A549 (cell line): ENCODE measurements at regions not wholly inside any gene's neighbourhood (a gene's known extent, or its start where the extent isn't known, plus 50 kb on each side); places are given as distances from the start of the nearest gene placed in this dataset.
"Not testable (repeated sequence)": the region's sequence is repeated elsewhere in the genome, so short reads cannot be mapped to it uniquely, and the experiment has no call there.

Experiments
- ATAC-seq, 2 experiments: fragments of 200-7000 bp in 1 of 2; fragments of >200 bp in 1 of 2; cut with Nextera tagmentation in 1 of 2; cut with Tn5 transposase in 1 of 2; 3 replicates each; pipeline versions ENCODE4 v1.8.0 to v1.9.1; 2018 to 2020; ENCODE audit warnings: mild to moderate bottlenecking in 1 of 2, moderate library complexity in 1 of 2
- CTCF ChIA-PET: fragments of 300-600 bp; sonication (Branson Sonifier 250); formaldehyde crosslinking; extraction: SDS; loops from one replicate; lab custom pipeline; 2021; ENCODE audit warnings: antibody characterized with exemption, inconsistent platforms; lab: Yijun Ruan, JAX
- POLR2A ChIA-PET: fragments of 350-600 bp; formaldehyde crosslinking; extraction: SDS; loops from one replicate; lab custom pipeline; 2021; ENCODE audit warnings: antibody characterized with exemption, inconsistent platforms; lab: Yijun Ruan, JAX
- DNase-seq, 2 experiments: peaks; one replicate each; pipeline versions ENCODE4 v3.0.0 to v3.0.0-alpha.2; 2011 to 2016; ENCODE audit warnings: low read depth in 1 of 2, low spot score in 1 of 2
- FAIRE-seq: peaks from 2 replicates; lab custom pipeline; 2011; peaks lifted over from hg19 to GRCh38; lab: Jason Lieb, UNC
- H3K27ac ChIP-seq, 2 experiments: fragments of >200 bp; sonication (Bioruptor Twin); formaldehyde crosslinking; 3 replicates each; pipeline ENCODE4 v1.5.1; 2016 to 2017
- H3K4me1 ChIP-seq: fragments of >200 bp; sonication (Bioruptor Twin); formaldehyde crosslinking; 3 replicates; pipeline ENCODE4 v1.6.1; 2016
- H3K4me2 ChIP-seq: fragments of >200 bp; sonication (Bioruptor Twin); formaldehyde crosslinking; 3 replicates; pipeline ENCODE4 v1.6.1; 2016
- H3K4me3 ChIP-seq: fragments of >200 bp; sonication (Bioruptor Twin); formaldehyde crosslinking; 3 replicates; pipeline ENCODE4 v1.5.1; 2016
- H3K9me3 ChIP-seq: fragments of >200 bp; sonication (Bioruptor Twin); formaldehyde crosslinking; 3 replicates; pipeline ENCODE4 v1.6.1; 2016
- BHLHE40 ChIP-seq: IDR thresholded peaks from 2 replicates; pipeline ENCODE4 v1.6.1; 2012; ENCODE audit warnings: low read depth, low read length, inconsistent platforms
- EHF ChIP-seq: fragments of 250-450 bp; sonication (Bioruptor Pico); IDR thresholded peaks from 2 replicates; pipeline ENCODE4 v1.5.0; 2020; ENCODE audit warnings: mild to moderate bottlenecking
- HOXB13 ChIP-seq: fragments of 250-450 bp; sonication (Bioruptor Pico); IDR thresholded peaks from 2 replicates; pipeline ENCODE4 v1.5.0; 2020; ENCODE audit warnings: low read depth, mild to moderate bottlenecking, moderate library complexity
- HOXB5 ChIP-seq: fragments of 250-450 bp; sonication (Bioruptor Pico); IDR thresholded peaks from 2 replicates; pipeline ENCODE4 v1.5.0; 2020; ENCODE audit warnings: mild to moderate bottlenecking, moderate library complexity
- JUNB ChIP-seq: fragments of >200 bp; sonication (Bioruptor Twin); formaldehyde crosslinking; IDR thresholded peaks from 2 replicates; pipeline ENCODE4 v1.6.1; 2016
- KDM5A ChIP-seq: fragments of 200-600 bp; sonication (generic); IDR thresholded peaks from 2 replicates; pipeline ENCODE4 v1.6.1; 2016; ENCODE audit warnings: antibody characterized with exemption, mild to moderate bottlenecking
- MYC ChIP-seq: IDR thresholded peaks from 2 replicates; pipeline ENCODE4 v1.6.1; 2012; ENCODE audit warnings: mild to moderate bottlenecking, inconsistent platforms, low read length, improper control_type of control experiment, borderline replicate concordance
- NR3C1 ChIP-seq: fragments of >200 bp; sonication (Bioruptor Twin); formaldehyde crosslinking; IDR thresholded peaks from 3 replicates; pipeline ENCODE4 v1.6.1; 2017
- POLR2AphosphoS2 ChIP-seq: conservative IDR thresholded peaks from 2 replicates; pipeline ENCODE4 v1.6.1; 2012; ENCODE audit warnings: low read length, improper control_type of control experiment, inconsistent platforms
- RAD21 ChIP-seq, 2 experiments: fragments of >200 bp in 1 of 2; sonication (Bioruptor Twin) in 1 of 2; formaldehyde crosslinking in 1 of 2; IDR thresholded peaks in 1 of 2; conservative IDR thresholded peaks in 1 of 2; 2 replicates in 1 of 2; 3 replicates in 1 of 2; pipeline ENCODE4 v1.6.1; 2012 to 2018; ENCODE audit warnings: inconsistent platforms in 1 of 2
- RARB ChIP-seq: fragments of 250-450 bp; sonication (Bioruptor Pico); IDR thresholded peaks from 2 replicates; pipeline ENCODE4 v1.8.0; 2021; ENCODE audit warnings: mild to moderate bottlenecking, moderate library complexity
- RNF2 ChIP-seq: fragments of 200-600 bp; sonication (generic); IDR thresholded peaks from 2 replicates; pipeline ENCODE4 v1.6.1; 2016; ENCODE audit warnings: low read depth, mild to moderate bottlenecking, antibody characterized with exemption, moderate library complexity, borderline replicate concordance
- SMC3 ChIP-seq: fragments of >200 bp; sonication (Bioruptor Twin); formaldehyde crosslinking; IDR thresholded peaks from 3 replicates; pipeline ENCODE4 v1.6.1; 2018; ENCODE audit warnings: inconsistent platforms
- SREBF2 ChIP-seq: fragments of 450-650 bp; IDR thresholded peaks from 2 replicates; pipeline ENCODE4 v1.6.1; 2014; ENCODE audit warnings: mild to moderate bottlenecking, moderate library complexity
- ZC3H11A ChIP-seq: fragments of 450-650 bp; IDR thresholded peaks from 2 replicates; pipeline ENCODE4 v1.6.1; 2014; ENCODE audit warnings: antibody characterized with exemption, mild to moderate bottlenecking
- ZNF302 ChIP-seq: fragments of 250-450 bp; sonication (Bioruptor Pico); IDR thresholded peaks from 2 replicates; pipeline ENCODE4 v1.9.0; 2021; ENCODE audit warnings: inconsistent platforms, mild to moderate bottlenecking, moderate library complexity
- WGBS: methylation state at CpG from one replicate; pipeline ENCODE4 v1.1.6; 2017; ENCODE audit errors: missing lambda C conversion rate; 5-methylcytosine and 5-hydroxymethylcytosine counted together
- TF ChIP-seq, protein P1 (sequence below): fragments of 200-600 bp; sonication (generic); IDR thresholded peaks from 2 replicates; pipeline ENCODE4 v1.6.1; 2016; ENCODE audit warnings: antibody characterized with exemption, mild to moderate bottlenecking, moderate library complexity
- TF ChIP-seq, protein P2 (sequence below): IDR thresholded peaks from 2 replicates; pipeline ENCODE4 v1.6.1; 2012
- TF ChIP-seq, protein P3 (sequence below): fragments of >200 bp; sonication (Bioruptor Twin); formaldehyde crosslinking; IDR thresholded peaks from 2 replicates; pipeline ENCODE4 v1.6.1; 2016
- TF ChIP-seq, protein P4 (sequence below): fragments of >200 bp; sonication (Bioruptor Twin); formaldehyde crosslinking; IDR thresholded peaks from 3 replicates; pipeline ENCODE4 v1.6.1; 2016

DNA sequence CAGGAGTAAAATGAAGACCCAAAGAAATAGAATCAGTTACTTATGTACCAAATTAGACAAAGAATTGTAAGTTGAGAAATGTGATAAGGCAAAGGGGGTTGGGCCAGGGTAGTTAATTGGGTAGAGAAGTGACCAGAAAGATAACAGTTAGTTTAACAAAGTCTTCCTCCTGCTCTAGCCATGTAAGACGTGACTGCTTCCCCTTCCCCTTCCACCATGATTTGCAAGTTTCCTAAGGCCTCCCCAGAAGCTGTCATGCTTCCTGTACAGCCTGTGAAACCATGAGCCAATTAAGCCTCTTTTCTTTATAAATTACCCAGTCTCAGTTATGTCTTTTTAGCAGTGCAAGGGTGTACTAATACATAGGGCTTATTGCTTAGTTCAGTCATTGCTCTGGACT is 142.0 kb upstream of the PDE4B start:
- FAIRE-seq (no peak), ATAC-seq (no peak), DNase-seq (no peak)
- Histone ChIP-seq H3K4me2 (no peak overlapping the region), H3K4me1 (no peaks in the 10 kb centered on the region), H3K27ac (no peak overlapping the region), H3K9me3 (no peaks in the 10 kb centered on the region), H3K4me3 (no peak overlapping the region)
- TF ChIP-seq SMC3 (no peak), NR3C1 (no peak), POLR2AphosphoS2 (no peak), ZNF302 (CRISPR knock-in tag) (no peak), HOXB13 (CRISPR knock-in tag) (no peak), RAD21 (conservative IDR thresholded peaks at IDR 0.05 in 1 of 2, IDR thresholded peaks at IDR 0.05 in 1 of 2) (no peak), BHLHE40 (no peak), KDM5A (no peak), HOXB5 (CRISPR knock-in tag) (no peak)
- TF ChIP-seq, protein P1, sequence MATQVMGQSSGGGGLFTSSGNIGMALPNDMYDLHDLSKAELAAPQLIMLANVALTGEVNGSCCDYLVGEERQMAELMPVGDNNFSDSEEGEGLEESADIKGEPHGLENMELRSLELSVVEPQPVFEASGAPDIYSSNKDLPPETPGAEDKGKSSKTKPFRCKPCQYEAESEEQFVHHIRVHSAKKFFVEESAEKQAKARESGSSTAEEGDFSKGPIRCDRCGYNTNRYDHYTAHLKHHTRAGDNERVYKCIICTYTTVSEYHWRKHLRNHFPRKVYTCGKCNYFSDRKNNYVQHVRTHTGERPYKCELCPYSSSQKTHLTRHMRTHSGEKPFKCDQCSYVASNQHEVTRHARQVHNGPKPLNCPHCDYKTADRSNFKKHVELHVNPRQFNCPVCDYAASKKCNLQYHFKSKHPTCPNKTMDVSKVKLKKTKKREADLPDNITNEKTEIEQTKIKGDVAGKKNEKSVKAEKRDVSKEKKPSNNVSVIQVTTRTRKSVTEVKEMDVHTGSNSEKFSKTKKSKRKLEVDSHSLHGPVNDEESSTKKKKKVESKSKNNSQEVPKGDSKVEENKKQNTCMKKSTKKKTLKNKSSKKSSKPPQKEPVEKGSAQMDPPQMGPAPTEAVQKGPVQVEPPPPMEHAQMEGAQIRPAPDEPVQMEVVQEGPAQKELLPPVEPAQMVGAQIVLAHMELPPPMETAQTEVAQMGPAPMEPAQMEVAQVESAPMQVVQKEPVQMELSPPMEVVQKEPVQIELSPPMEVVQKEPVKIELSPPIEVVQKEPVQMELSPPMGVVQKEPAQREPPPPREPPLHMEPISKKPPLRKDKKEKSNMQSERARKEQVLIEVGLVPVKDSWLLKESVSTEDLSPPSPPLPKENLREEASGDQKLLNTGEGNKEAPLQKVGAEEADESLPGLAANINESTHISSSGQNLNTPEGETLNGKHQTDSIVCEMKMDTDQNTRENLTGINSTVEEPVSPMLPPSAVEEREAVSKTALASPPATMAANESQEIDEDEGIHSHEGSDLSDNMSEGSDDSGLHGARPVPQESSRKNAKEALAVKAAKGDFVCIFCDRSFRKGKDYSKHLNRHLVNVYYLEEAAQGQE, result no peak
- TF ChIP-seq, protein P2, sequence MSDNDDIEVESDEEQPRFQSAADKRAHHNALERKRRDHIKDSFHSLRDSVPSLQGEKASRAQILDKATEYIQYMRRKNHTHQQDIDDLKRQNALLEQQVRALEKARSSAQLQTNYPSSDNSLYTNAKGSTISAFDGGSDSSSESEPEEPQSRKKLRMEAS, result no peak
- TF ChIP-seq, protein P3, sequence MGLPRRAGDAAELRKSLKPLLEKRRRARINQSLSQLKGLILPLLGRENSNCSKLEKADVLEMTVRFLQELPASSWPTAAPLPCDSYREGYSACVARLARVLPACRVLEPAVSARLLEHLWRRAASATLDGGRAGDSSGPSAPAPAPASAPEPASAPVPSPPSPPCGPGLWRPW, result no peak
- 36% methylated on average over 1 of the region's 1 CpG for WGBS
- POLR2A ChIA-PET, result no interaction called here
- CTCF ChIA-PET, result no interaction called here

DNA sequence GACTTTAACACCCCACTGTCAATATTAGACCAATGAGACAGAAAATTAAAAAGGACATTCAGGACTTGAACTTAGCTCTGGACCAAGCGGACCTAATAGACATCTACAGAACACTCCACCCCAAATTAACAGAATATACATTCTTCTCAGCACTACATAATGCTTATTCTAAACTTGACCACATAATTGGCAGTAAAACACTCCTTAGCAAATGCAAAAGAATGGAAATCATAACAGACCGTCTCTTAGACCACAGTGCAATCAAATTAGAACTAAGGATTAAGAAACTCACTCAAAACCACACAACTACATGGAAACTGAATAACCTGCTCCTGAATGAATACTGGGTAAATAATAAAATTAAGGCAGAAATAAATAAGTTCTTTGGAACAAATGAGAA is 138.2 kb upstream of the PDE4B start:
- WGBS, result 14% methylated on average over 2 of the region's 2 CpGs
- CTCF ChIA-PET, DNase-seq, H3K9me3 ChIP-seq, POLR2A ChIA-PET, H3K4me2 ChIP-seq, H3K4me1 ChIP-seq, H3K4me3 ChIP-seq, H3K27ac ChIP-seq, FAIRE-seq, ATAC-seq: not testable (repeated sequence)

DNA sequence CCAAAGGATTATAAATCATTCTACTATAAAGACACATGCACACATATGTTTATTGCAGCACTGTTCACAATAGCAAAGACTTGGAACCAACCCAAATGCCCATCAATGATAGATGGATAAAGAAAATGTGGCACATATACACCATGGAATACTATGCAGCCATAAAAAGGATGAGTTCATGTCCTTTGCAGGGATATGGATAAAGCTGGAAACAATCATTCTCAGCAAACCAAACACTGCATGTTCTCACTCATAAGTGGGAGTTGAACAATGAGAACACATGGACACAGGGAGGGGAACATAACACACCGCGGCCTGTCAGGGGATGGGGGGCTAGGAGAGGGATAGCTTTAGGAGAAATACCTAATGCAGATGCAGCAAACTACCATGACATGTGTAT is 135.1 kb upstream of the PDE4B start:
- H3K9me3 ChIP-seq, FAIRE-seq, H3K27ac ChIP-seq, DNase-seq, H3K4me1 ChIP-seq, H3K4me3 ChIP-seq, H3K4me2 ChIP-seq, POLR2A ChIA-PET, ATAC-seq: not testable (repeated sequence)
- CTCF ChIA-PET, result interaction anchor here (0.8 kb wide), 1 partner anchor 30 kb away, joined by 3 read pairs; no protein-coding TSS in a partner anchor
- WGBS, result 66% methylated on average over 2 of the region's 2 CpGs

DNA sequence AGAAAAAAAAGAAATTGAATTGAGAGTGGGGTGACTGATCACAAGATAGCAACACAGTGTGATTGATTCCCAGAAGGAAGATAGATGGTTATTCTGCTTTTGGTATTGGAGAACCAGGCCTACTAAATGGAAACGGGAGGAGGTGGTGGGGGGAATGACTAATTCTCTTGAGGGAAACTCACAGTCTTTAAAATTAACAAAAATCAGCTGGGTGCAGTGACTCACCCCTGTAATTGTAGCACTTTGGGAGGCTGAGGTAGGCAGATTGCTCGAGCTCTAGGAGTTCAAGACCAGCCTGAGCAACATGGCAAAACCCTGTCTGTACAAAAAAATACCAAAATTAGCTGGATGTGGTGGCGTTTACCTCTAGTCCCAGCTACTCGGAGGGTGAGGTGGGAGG is 134.6 kb upstream of the PDE4B start:
- TF ChIP-seq, protein P2, result no peak
- no peak for TF ChIP-seq MYC
- no peak for TF ChIP-seq ZC3H11A
- TF ChIP-seq, protein P4, sequence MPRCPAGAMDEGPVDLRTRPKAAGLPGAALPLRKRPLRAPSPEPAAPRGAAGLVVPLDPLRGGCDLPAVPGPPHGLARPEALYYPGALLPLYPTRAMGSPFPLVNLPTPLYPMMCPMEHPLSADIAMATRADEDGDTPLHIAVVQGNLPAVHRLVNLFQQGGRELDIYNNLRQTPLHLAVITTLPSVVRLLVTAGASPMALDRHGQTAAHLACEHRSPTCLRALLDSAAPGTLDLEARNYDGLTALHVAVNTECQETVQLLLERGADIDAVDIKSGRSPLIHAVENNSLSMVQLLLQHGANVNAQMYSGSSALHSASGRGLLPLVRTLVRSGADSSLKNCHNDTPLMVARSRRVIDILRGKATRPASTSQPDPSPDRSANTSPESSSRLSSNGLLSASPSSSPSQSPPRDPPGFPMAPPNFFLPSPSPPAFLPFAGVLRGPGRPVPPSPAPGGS, result no peak
- no peak for TF ChIP-seq RARB (CRISPR knock-in tag)
- TF ChIP-seq SREBF2, result no peak
- no peak for TF ChIP-seq JUNB
- no peak for TF ChIP-seq RNF2
- TF ChIP-seq EHF, result no peak
- no peak overlapping the region for H3K4me2 ChIP-seq
- H3K4me1 ChIP-seq, result no peaks in the 10 kb centered on the region
- CTCF ChIA-PET, result interaction anchor here (0.6 to 0.8 kb wide), 2 partner anchors 30 to 115 kb away, joined by 3 read pairs; no protein-coding TSS in a partner anchor
- no peak overlapping the region for H3K4me3 ChIP-seq
- ATAC-seq, result no peak
- 38% methylated on average over 4 of the region's 4 CpGs for WGBS
- FAIRE-seq, result no peak
- POLR2A ChIA-PET, result no interaction called here
- no peaks in the 10 kb centered on the region; the same call in 2 of the 3 replicates for H3K9me3 ChIP-seq
- DNase-seq, result no peak
- no peak overlapping the region for H3K27ac ChIP-seq
